ENCODE measurements at regions not wholly inside any gene's neighbourhood (a gene's known extent, or its start where the extent isn't known, plus 50 kb on each side); places are given as distances from the start of the nearest gene placed in this dataset.

DNA sequence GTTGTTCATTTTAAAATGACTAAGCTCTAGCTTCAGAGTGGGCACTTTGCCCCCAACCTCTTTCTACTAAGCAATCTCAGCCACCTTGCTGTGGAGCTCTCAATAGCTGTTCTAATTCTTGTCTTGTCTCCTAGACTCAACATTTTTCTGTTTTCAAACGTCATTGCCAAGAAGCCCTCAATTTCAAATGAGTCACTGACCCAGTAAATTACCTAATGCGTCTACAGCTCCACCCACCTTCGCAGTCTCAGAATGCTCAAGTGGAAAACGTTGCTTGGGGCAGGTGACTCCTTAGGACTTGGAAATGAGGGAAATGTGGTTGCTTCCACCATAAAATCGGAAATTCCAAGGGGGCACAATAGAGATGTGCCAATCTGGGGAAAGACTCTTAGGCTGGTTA lies 59.0 kb downstream of the ING2 start:
- DNase-seq (ENCODE audit: low read depth in 4 of 4, low spot score in 3 of 4): no peak

DNA sequence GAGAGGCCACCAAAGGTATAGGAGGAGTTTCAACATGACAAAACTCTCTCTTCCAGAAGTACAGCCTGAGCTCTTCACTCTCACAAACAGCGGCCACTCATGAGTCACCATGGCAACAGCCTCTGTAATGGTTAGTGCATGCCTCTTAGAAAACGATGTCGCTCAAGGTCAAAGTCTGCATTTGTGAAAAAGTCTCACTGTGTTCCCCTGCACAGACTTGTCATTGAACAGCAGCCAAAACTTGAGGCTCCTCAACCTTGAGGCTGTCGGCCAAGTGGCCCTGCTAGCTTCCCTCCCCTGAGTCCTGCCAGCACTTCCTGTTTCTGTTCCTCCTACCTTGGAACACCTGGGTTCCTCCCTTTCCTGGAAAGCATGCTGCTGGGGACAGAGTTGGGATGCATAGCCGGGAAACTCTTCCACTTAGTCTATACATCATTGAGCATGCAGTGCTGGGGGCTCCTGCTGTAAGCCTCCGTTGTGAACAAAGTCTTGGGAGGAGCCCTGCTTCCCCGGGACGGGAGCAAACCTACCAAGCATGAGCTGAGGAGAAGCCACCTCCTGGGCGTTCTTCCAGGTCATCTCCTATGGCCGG lies 66.6 kb downstream of the ING2 start:
- DNase-seq (ENCODE audit: low read depth in 4 of 4, low spot score in 3 of 4): peak in 3 of 4 donors; percentile 1 to 32 (median 18)

DNA sequence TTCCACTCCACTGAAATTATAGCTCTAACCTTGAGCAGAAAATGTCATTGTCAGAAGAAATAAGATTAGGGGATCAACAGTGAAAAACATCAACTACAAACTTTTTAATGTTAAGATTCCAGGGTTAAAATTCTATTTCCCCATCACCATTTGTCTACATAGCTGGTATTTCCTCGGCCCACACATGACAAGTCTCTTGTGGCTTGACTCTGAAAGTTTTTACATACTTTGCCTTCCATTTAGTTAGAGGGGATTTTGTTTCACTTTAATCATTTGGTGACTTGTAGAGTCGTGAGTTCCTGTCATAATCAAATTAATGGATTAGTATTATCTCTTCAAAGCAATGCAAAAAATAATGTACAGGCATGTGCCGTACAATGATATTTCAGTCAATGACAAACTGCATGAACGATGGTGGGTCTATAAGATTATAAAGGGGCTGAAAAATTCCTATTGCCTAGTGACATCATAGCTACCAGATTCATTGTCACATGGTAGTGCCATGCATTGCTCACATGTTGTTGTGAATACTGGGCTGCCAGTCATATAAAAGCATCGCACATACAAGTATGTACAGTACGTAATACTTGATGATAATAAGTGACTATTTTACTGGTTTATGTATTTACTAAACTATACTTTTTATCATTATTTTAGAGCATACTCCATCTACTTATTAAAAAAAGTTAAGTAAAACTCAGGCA lies 72.0 kb downstream of the ING2 start:
- DNase-seq (ENCODE audit: low read depth in 4 of 4, low spot score in 3 of 4): no peak

DNA sequence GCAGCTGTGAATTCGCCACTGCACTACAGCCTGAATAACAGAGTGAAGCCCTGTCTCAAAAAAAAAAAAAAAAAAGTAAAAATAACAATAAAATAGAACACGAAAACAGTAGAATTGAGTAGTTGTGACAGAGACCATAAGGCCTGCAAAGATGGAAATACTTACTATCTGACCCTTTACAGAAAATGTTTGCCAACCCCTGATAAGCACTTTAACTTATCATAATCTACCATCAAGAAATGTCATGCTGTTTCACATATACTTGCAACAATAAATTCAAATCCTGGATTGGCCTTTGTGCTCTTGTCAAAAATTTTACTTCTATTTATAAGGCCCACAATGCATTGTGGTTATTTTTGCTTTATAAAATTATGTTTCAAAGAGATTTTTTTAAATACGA lies 75.5 kb downstream of the ING2 start:
- DNase-seq (ENCODE audit: low read depth in 4 of 4, low spot score in 3 of 4): no peak

DNA sequence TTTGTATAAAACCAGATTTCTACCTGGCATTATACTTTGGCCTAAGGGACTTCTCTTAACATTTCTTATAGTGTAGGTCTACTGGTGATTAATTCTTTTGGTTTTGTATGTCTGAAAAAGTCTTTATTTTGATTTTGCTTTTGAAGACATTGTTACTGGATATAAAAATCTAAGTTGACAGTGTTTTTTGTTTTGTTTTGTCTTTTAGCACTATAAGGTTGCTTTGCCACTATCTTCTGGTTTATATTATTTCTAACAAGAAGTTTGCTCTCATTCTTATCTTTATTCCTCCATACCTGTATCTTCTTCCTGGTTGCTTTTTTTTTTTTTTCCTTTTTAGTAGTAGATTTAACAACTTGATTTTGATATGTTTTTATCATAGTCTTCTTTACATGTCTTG lies 76.0 kb downstream of the ING2 start:
- no peak for DNase-seq (ENCODE audit: low read depth in 4 of 4, low spot score in 3 of 4)

DNA sequence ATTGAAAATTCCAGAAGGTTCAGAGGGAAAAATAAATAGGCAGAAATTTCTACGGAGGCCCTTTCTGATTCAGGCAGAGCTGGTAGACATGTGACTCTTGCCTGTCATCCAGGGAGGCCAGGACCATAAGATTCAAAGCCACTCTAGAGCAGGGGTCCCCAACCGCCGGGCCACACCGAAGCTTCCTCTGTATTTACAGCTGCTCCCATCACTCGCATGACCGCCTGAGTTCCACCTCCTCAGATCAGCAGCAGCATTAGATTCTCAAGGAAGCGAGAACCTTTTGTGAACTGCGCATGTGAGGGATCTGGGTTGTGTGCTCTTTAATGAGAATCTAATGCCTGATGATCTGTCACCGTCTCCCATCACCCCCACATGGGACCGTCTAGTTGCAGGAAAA lies 72.2 kb downstream of the RWDD4 start:
- no peak for DNase-seq (ENCODE audit: low read depth in 4 of 4, low spot score in 3 of 4)

- peak in 1 of 4 donors; percentile 44 for DNase-seq (ENCODE audit: low read depth in 4 of 4, low spot score in 3 of 4)
Measured at GRCh38 chr4:183588169-183588675, 70.8 kb downstream of the RWDD4 start.

GRCh38 chr4:183588691-183589090 lies 70.3 kb downstream of the RWDD4 start:
- no peak for DNase-seq (ENCODE audit: low read depth in 4 of 4, low spot score in 3 of 4)

- no peak for DNase-seq (ENCODE audit: low read depth in 4 of 4, low spot score in 3 of 4)
Measured at GRCh38 chr4:183589461-183590099, 69.4 kb downstream of the RWDD4 start.

Data from left renal pelvis (tissue), 4 donors.